Panc1 (cell line): ENCODE measurements at regions not wholly inside any gene's neighbourhood (a gene's known extent, or its start where the extent isn't known, plus 50 kb on each side); places are given as distances from the start of the nearest gene placed in this dataset.

Source experiments
- SIN3A ChIP-seq: IDR thresholded peaks from 2 replicates; pipeline ENCODE4 v1.6.1; 2012; ENCODE audit warnings: low read depth, mild to moderate bottlenecking, low read length, moderate library complexity, borderline replicate concordance; ENCODE audit not compliant: insufficient read depth
- TF ChIP-seq, protein P1 (sequence below): fragments of 450-650 bp; IDR thresholded peaks from 2 replicates; pipeline ENCODE4 v1.5.1; 2017; ENCODE audit warnings: mild to moderate bottlenecking
- TF ChIP-seq, protein P2 (sequence below), 2 experiments: IDR thresholded peaks; 2 replicates each; pipeline ENCODE4 v1.6.1; 2011 to 2012; ENCODE audit warnings: low read depth in 2 of 2, control low read depth in 1 of 2, low read length in 1 of 2, mild to moderate bottlenecking in 1 of 2, moderate library complexity in 1 of 2; ENCODE audit not compliant: insufficient read depth in 1 of 2

DNA sequence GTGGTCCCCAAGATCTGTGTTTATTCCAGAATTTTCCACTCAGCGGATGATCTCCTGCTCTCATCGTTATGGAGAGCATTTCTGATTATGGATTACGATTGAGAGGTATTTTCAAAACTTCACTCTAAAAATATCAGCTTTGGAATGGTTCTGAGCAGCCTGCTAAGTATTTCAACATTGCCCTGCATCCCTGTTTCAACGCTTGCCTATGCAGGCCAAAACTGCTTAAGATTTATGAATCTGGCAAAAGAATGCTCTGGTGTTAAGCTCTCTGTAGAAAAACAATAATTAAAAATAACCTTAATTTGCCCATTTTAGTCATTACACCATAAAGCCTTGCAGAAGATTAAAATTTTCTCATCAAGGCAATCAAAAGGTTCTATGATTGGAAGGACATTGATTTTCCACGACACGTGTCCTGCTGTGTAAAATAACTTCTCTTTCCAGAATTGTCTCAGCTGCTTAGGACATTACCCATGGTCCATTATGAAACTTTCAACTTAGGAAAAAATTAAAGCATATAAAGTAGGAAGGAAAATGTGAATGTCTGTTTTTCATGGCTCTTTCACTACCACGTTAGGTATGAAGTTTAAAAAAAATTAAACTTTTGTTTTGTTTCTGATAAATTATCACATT lies 229.9 kb downstream of the ACKR3 start:
- TF ChIP-seq SIN3A: no peak
- TF ChIP-seq, protein P1, sequence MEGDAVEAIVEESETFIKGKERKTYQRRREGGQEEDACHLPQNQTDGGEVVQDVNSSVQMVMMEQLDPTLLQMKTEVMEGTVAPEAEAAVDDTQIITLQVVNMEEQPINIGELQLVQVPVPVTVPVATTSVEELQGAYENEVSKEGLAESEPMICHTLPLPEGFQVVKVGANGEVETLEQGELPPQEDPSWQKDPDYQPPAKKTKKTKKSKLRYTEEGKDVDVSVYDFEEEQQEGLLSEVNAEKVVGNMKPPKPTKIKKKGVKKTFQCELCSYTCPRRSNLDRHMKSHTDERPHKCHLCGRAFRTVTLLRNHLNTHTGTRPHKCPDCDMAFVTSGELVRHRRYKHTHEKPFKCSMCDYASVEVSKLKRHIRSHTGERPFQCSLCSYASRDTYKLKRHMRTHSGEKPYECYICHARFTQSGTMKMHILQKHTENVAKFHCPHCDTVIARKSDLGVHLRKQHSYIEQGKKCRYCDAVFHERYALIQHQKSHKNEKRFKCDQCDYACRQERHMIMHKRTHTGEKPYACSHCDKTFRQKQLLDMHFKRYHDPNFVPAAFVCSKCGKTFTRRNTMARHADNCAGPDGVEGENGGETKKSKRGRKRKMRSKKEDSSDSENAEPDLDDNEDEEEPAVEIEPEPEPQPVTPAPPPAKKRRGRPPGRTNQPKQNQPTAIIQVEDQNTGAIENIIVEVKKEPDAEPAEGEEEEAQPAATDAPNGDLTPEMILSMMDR: no peak
- TF ChIP-seq, protein P2, sequence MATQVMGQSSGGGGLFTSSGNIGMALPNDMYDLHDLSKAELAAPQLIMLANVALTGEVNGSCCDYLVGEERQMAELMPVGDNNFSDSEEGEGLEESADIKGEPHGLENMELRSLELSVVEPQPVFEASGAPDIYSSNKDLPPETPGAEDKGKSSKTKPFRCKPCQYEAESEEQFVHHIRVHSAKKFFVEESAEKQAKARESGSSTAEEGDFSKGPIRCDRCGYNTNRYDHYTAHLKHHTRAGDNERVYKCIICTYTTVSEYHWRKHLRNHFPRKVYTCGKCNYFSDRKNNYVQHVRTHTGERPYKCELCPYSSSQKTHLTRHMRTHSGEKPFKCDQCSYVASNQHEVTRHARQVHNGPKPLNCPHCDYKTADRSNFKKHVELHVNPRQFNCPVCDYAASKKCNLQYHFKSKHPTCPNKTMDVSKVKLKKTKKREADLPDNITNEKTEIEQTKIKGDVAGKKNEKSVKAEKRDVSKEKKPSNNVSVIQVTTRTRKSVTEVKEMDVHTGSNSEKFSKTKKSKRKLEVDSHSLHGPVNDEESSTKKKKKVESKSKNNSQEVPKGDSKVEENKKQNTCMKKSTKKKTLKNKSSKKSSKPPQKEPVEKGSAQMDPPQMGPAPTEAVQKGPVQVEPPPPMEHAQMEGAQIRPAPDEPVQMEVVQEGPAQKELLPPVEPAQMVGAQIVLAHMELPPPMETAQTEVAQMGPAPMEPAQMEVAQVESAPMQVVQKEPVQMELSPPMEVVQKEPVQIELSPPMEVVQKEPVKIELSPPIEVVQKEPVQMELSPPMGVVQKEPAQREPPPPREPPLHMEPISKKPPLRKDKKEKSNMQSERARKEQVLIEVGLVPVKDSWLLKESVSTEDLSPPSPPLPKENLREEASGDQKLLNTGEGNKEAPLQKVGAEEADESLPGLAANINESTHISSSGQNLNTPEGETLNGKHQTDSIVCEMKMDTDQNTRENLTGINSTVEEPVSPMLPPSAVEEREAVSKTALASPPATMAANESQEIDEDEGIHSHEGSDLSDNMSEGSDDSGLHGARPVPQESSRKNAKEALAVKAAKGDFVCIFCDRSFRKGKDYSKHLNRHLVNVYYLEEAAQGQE (IDR thresholded peaks at IDR 0.05; ENCODE audit: insufficient read depth in 1 of 2, low read depth in 2 of 2, low read length in 1 of 2): no peak
